ENCODE measurements at regions not wholly inside any gene's neighbourhood (a gene's known extent, or its start where the extent isn't known, plus 50 kb on each side); places are given as distances from the start of the nearest gene placed in this dataset.

- FAIRE-seq = no peak
- POLR2A ChIA-PET = no interaction called here
Measured at GRCh38 chr14:101380512-101380911, 180.8 kb upstream of the DIO3 start.

More at GRCh38 chr14:101380512-101380911, 180.8 kb upstream of the DIO3 start:
- no peak for TF ChIP-seq EZH2 (IDR thresholded peaks at IDR 0.05; ENCODE audit: borderline replicate concordance, low read depth, low read length, severe bottlenecking)
- TF ChIP-seq POLR2A (IDR thresholded peaks at IDR 0.05; ENCODE audit: low read depth, low read length) = no peak
- no peak for TF ChIP-seq JUN (IDR thresholded peaks at IDR 0.05; ENCODE audit: borderline replicate concordance, insufficient read depth, insufficient read length, low read depth)
- TF ChIP-seq POLR2AphosphoS5 (IDR thresholded peaks at IDR 0.05; ENCODE audit: insufficient read depth, low read depth, low read length) = no peak
- TF ChIP-seq MAX (IDR thresholded peaks at IDR 0.05; ENCODE audit: insufficient read depth, insufficient read length) = no peak
- no peak for TF ChIP-seq FOS (IDR thresholded peaks at IDR 0.05; ENCODE audit: borderline replicate concordance, insufficient read depth, low read length)
- no peak for TF ChIP-seq MYC (IDR thresholded peaks at IDR 0.05; ENCODE audit: low read depth, low read length)
- no peak for TF ChIP-seq CTCF (IDR thresholded peaks at IDR 0.05; ENCODE audit: extremely low read depth in 1 of 2, insufficient read depth in 1 of 2, low read depth in 1 of 2, low read length in 2 of 2)
- no peak for TF ChIP-seq GATA2 (IDR thresholded peaks at IDR 0.05; ENCODE audit: insufficient read depth, insufficient read length, low read depth, low read length)
- Histone ChIP-seq H3K9ac (replicated peaks; ENCODE audit: extremely low read depth, insufficient read depth, low read length) (no peak overlapping the region), H3K27me3 (ENCODE audit: control insufficient read depth in 2 of 2, insufficient read depth in 2 of 2, low read length in 2 of 2) (no peaks in the 10 kb centered on the region), H3K4me2 (ENCODE audit: insufficient read depth, low read length) (no peak overlapping the region), H3K9me1 (replicated peaks; ENCODE audit: control insufficient read depth, extremely low read depth, insufficient read depth, low read length) (no peaks in the 10 kb centered on the region), H3K4me1 (ENCODE audit: control insufficient read depth, extremely low read depth, insufficient read depth, low read length) (no peaks in the 10 kb centered on the region), H3K79me2 (ENCODE audit: control insufficient read depth, insufficient read depth, low read length) (no peaks in the 10 kb centered on the region), H3K4me3 (replicated peaks in 1 of 3; ENCODE audit: insufficient read depth in 1 of 3, low read depth in 1 of 3, low read length in 3 of 3) (no peak overlapping the region), H3K27ac (ENCODE audit: insufficient read depth, low read depth, low read length) (no peak overlapping the region), H4K20me1 (replicated peaks; ENCODE audit: control insufficient read depth, extremely low read depth, insufficient read depth, low read length) (no peaks in the 10 kb centered on the region), H2AFZ (ENCODE audit: low read depth, low read length) (no peak overlapping the region), H3K36me3 (ENCODE audit: control insufficient read depth in 2 of 2, extremely low read depth in 1 of 2, insufficient read depth in 2 of 2, low read length in 2 of 2) (no peaks in the 10 kb centered on the region), H3K9me3 (replicated peaks; ENCODE audit: control insufficient read depth, insufficient read depth, low read length) (no peaks in the 10 kb centered on the region)
- intact Hi-C loops (cut with micrococcal nuclease) = no loop called here
- CTCF ChIA-PET = no interaction called here
- dilution Hi-C loops (cut with MboI; ENCODE audit: extremely low pct_ligation_motif_present, low sequenced_read_pairs) = no loop called here
- BruUV-seq (replicated peaks) = no TSS peak
- no peak for DNase-seq (ENCODE audit: low read depth, low spot score)

Measured in endothelial cell of umbilical vein (primary cell).